ENCODE measurements at regions not wholly inside any gene's neighbourhood (a gene's known extent, or its start where the extent isn't known, plus 50 kb on each side); places are given as distances from the start of the nearest gene placed in this dataset.

DNA sequence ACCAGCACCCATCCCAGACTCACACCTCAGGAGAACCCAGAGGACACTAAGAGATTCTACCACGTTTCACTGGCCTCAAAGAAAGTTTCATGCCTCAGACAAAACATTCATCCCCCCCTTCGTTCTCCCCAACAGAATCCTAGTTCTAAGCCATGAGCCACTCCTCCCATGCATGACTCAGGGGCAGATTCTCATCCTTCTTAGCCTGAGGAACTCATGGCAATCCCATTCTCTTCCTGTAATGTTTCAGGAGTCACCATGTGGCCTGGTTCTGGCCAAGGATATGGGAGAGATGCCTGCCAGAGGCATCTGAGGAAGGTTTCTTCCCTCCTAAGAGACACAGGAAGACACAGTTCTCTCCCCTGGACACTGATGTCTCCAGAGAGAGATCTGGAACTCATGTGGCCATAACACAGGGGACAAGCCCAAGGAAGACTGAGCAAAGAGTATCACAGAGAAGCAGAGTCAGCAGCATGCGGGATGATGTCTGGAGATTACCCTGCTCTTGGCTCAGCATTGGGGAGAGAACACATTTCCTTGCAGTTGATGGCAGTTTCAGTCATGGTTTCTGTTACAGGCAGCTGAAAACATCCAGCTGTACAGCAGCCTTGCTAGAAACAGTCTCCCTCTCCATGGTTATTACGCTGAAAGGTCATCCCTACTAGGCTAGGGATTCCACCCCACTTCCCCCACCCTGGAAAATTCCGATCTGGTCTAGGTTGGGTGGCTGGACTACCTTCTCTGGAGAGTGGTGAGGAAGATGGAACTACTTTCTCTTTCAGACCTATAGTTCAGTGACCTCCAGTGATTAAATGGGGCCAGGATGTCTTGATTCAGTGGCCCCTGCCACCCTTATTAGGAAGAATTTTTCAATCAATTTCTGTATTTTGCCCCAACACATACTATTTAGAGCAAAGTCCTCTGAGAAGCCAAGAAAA, 115.4 kb downstream of the ZNF608 start:
- TF ChIP-seq, protein P1, sequence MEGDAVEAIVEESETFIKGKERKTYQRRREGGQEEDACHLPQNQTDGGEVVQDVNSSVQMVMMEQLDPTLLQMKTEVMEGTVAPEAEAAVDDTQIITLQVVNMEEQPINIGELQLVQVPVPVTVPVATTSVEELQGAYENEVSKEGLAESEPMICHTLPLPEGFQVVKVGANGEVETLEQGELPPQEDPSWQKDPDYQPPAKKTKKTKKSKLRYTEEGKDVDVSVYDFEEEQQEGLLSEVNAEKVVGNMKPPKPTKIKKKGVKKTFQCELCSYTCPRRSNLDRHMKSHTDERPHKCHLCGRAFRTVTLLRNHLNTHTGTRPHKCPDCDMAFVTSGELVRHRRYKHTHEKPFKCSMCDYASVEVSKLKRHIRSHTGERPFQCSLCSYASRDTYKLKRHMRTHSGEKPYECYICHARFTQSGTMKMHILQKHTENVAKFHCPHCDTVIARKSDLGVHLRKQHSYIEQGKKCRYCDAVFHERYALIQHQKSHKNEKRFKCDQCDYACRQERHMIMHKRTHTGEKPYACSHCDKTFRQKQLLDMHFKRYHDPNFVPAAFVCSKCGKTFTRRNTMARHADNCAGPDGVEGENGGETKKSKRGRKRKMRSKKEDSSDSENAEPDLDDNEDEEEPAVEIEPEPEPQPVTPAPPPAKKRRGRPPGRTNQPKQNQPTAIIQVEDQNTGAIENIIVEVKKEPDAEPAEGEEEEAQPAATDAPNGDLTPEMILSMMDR (IDR thresholded peaks at IDR 0.05): no peak
- TF ChIP-seq POLR2A (IDR thresholded peaks at IDR 0.05): no peak
